ENCODE measurements at regions not wholly inside any gene's neighbourhood (a gene's known extent, or its start where the extent isn't known, plus 50 kb on each side); places are given as distances from the start of the nearest gene placed in this dataset.

GRCh38 chr9:89998633-89999032 lies 393.8 kb downstream of the GADD45G start:
- CTCF ChIA-PET, result interaction anchor here (1.4 to 2.3 kb wide), 3 partner anchors 14 to 395 kb away, joined by 4 to 12 read pairs (median 9); no protein-coding TSS in a partner anchor
- no peaks in the 10 kb centered on the region for H3K27me3 Mint-ChIP-seq

GRCh38 chr9:89999176-89999533 lies 394.3 kb downstream of the GADD45G start:
- Mint-ChIP-seq H3K4me3 (peak overlapping the region; percentile 61), H3K36me3 (ENCODE audit: low read depth) (no peaks in the 10 kb centered on the region), H3K27ac (peak overlapping the region; percentile 87), H3K9me3 (no peaks in the 10 kb centered on the region), H3K27me3 (no peaks in the 10 kb centered on the region), H3K4me1 (ENCODE audit: low read depth) (peaks cover 28% of the 10 kb centered on the region)
- POLR2A ChIA-PET, result interaction anchor here (1.5 to 2.9 kb wide), 2 partner anchors 10 to 15 kb away, joined by 4 to 16 read pairs; no protein-coding TSS in a partner anchor
- ATAC-seq, result no peak
- DNase-seq, result no peak
- intact Hi-C loops (cut with micrococcal nuclease), result no loop called here
- TF ChIP-seq CTCF (IDR thresholded peaks at IDR 0.05), result no peak
- CTCF ChIA-PET, result interaction anchor here (1.3 to 2.3 kb wide), 6 partner anchors 15 to 398 kb away, joined by 3 to 12 read pairs (median 6); no protein-coding TSS in a partner anchor

More at GRCh38 chr9:89998633-89999032, 393.8 kb downstream of the GADD45G start:
- ATAC-seq (no peak), DNase-seq (no peak)
- TF ChIP-seq CTCF (IDR thresholded peaks at IDR 0.05), result no peak
- Mint-ChIP-seq H3K4me1 (ENCODE audit: low read depth) (peaks cover 28% of the 10 kb centered on the region), H3K27ac (peak overlapping the region; percentile 58), H3K9me3 (no peaks in the 10 kb centered on the region), H3K36me3 (ENCODE audit: low read depth) (no peaks in the 10 kb centered on the region), H3K4me3 (no peak overlapping the region)
- POLR2A ChIA-PET, result interaction anchor here (2.9 kb wide), 1 partner anchor 14 kb away, joined by 16 read pairs; no protein-coding TSS in a partner anchor
- intact Hi-C loops (cut with micrococcal nuclease), result no loop called here

- peak; percentile 95 for ATAC-seq
- no peaks in the 10 kb centered on the region for H3K27me3 Mint-ChIP-seq
- H3K27ac Mint-ChIP-seq, result peak overlapping the region; percentile 87
- CTCF ChIA-PET, result interaction anchor here (0.7 to 2.3 kb wide), 12 partner anchors 11 to 406 kb away, joined by 3 to 12 read pairs (median 4); no protein-coding TSS in a partner anchor
- DNase-seq, result peak; percentile 90
- H3K4me3 Mint-ChIP-seq, result peak overlapping the region; percentile 61
- H3K9me3 Mint-ChIP-seq, result no peaks in the 10 kb centered on the region
- POLR2A ChIA-PET, result interaction anchor here (0.8 to 2.9 kb wide), 3 partner anchors 9 to 594 kb away, joined by 3 to 16 read pairs (median 4); no protein-coding TSS in a partner anchor
- intact Hi-C loops (cut with micrococcal nuclease), result no loop called here
- H3K36me3 Mint-ChIP-seq (ENCODE audit: low read depth), result no peaks in the 10 kb centered on the region
- H3K4me1 Mint-ChIP-seq (ENCODE audit: low read depth), result peaks cover 28% of the 10 kb centered on the region
- no peak for TF ChIP-seq CTCF (IDR thresholded peaks at IDR 0.05)
Measured at GRCh38 chr9:89999534-90000370, 394.9 kb downstream of the GADD45G start.

- Mint-ChIP-seq H3K27me3 (no peaks in the 10 kb centered on the region), H3K9me3 (no peaks in the 10 kb centered on the region), H3K27ac (peak overlapping the region; percentile 87), H3K4me3 (peak overlapping the region; percentile 61), H3K4me1 (ENCODE audit: low read depth) (peaks cover 28% of the 10 kb centered on the region), H3K36me3 (ENCODE audit: low read depth) (peaks cover 2% of the 10 kb centered on the region)
- intact Hi-C loops (cut with micrococcal nuclease), result no loop called here
- ATAC-seq (no peak), DNase-seq (no peak)
- POLR2A ChIA-PET, result interaction anchor here (2.9 kb wide), 1 partner anchor 17 kb away, joined by 16 read pairs; no protein-coding TSS in a partner anchor
- CTCF ChIA-PET, result interaction anchor here (0.7 to 2.3 kb wide), 6 partner anchors 14 to 407 kb away, joined by 3 to 12 read pairs (median 6); no protein-coding TSS in a partner anchor
- no peak for TF ChIP-seq CTCF (IDR thresholded peaks at IDR 0.05)
Measured at GRCh38 chr9:90000925-90001324, 396.1 kb downstream of the GADD45G start.

GRCh38 chr9:90001747-90002146 lies 396.9 kb downstream of the GADD45G start:
- no peak for TF ChIP-seq CTCF (IDR thresholded peaks at IDR 0.05)
- no peaks in the 10 kb centered on the region for H3K27me3 Mint-ChIP-seq
- intact Hi-C loops (cut with micrococcal nuclease), result no loop called here
- CTCF ChIA-PET, result interaction anchor here (1.5 kb wide), 1 partner anchor 10 kb away, joined by 3 read pairs; no protein-coding TSS in a partner anchor
- peaks cover 28% of the 10 kb centered on the region for H3K4me1 Mint-ChIP-seq (ENCODE audit: low read depth)
- H3K9me3 Mint-ChIP-seq, result no peaks in the 10 kb centered on the region
- no peak overlapping the region for H3K27ac Mint-ChIP-seq
- ATAC-seq (no peak), DNase-seq (no peak)
- H3K4me3 Mint-ChIP-seq, result no peak overlapping the region
- H3K36me3 Mint-ChIP-seq (ENCODE audit: low read depth), result peaks cover 2% of the 10 kb centered on the region
- POLR2A ChIA-PET, result no interaction called here

Data from activated CD8-positive, alpha-beta T cell treated with anti-CD3 and anti-CD28 coated beads for 36 hours (primary cell).